Upper lobe of right lung (tissue), 1 donor: ENCODE measurements at regions not wholly inside any gene's neighbourhood (a gene's known extent, or its start where the extent isn't known, plus 50 kb on each side); places are given as distances from the start of the nearest gene placed in this dataset.

Experiments
- ATAC-seq: fragments of 200-7000 bp; cut with Tn5 transposase; one replicate; pipeline ENCODE4 v1.9.1; 2020; ENCODE audit warnings: mild to moderate bottlenecking, moderate library complexity
- DNase-seq: peaks from one replicate; pipeline ENCODE4 v3.0.0-alpha.2; 2020
- H3K27ac ChIP-seq: fragments of 200-600 bp; one replicate; pipeline ENCODE4 v1.8.0; 2022
- H3K27me3 ChIP-seq: fragments of 200-600 bp; one replicate; pipeline ENCODE4 v1.8.0; 2022; ENCODE audit warnings: mild to moderate bottlenecking
- H3K36me3 ChIP-seq: fragments of 200-600 bp; one replicate; pipeline ENCODE4 v1.8.0; 2022
- H3K4me1 ChIP-seq: fragments of 200-600 bp; one replicate; pipeline ENCODE4 v1.8.0; 2022
- H3K4me3 ChIP-seq: fragments of 200-600 bp; one replicate; pipeline ENCODE4 v1.8.0; 2022; ENCODE audit warnings: mild to moderate bottlenecking
- H3K9me3 ChIP-seq: fragments of 200-600 bp; one replicate; pipeline ENCODE4 v1.8.0; 2022
- CTCF ChIP-seq: fragments of 200-600 bp; IDR thresholded peaks from one replicate; pipeline ENCODE4 v1.8.0; 2022; ENCODE audit warnings: antibody characterized with exemption
- intact Hi-C: fragments of 100-400 bp; cut with DNase I; formaldehyde crosslinking; loops from one replicate; pipeline ENCODE4 v1.11.0; 2022
- donor health status: DM: no; HTN: yes; CAD: no; lungs with severe emphysema.

- no peak overlapping the region for H3K27ac ChIP-seq
- ATAC-seq: no peak
- no peak for DNase-seq
- H3K9me3 ChIP-seq: no peaks in the 10 kb centered on the region
- H3K4me1 ChIP-seq: peaks cover 3% of the 10 kb centered on the region
- H3K27me3 ChIP-seq: no peaks in the 10 kb centered on the region
- no peak overlapping the region for H3K4me3 ChIP-seq
- intact Hi-C loops: no loop called here
- H3K36me3 ChIP-seq: no peaks in the 10 kb centered on the region
- TF ChIP-seq CTCF: no peak
Measured at GRCh38 chr1:193589597-193590040, 403.2 kb upstream of the B3GALT2 start.

GRCh38 chr1:193588311-193589082, 402.1 kb upstream of the B3GALT2 start:
- H3K4me1 ChIP-seq: peaks cover 3% of the 10 kb centered on the region
- ATAC-seq (no peak), DNase-seq (no peak)
- H3K27ac ChIP-seq: no peak overlapping the region
- no peaks in the 10 kb centered on the region for H3K27me3 ChIP-seq
- no peaks in the 10 kb centered on the region for H3K9me3 ChIP-seq
- no peaks in the 10 kb centered on the region for H3K36me3 ChIP-seq
- TF ChIP-seq CTCF: no peak
- intact Hi-C loops: no loop called here
- no peak overlapping the region for H3K4me3 ChIP-seq

GRCh38 chr1:193584731-193585239, 398.4 kb upstream of the B3GALT2 start:
- no peak for ATAC-seq
- DNase-seq: no peak
- Histone ChIP-seq H3K4me3 (no peak overlapping the region), H3K36me3 (no peaks in the 10 kb centered on the region), H3K4me1 (no peaks in the 10 kb centered on the region), H3K27ac (no peak overlapping the region), H3K27me3 (no peaks in the 10 kb centered on the region), H3K9me3 (no peaks in the 10 kb centered on the region)
- intact Hi-C loops: no loop called here
- TF ChIP-seq CTCF: no peak

GRCh38 chr1:193581341-193581740, 394.9 kb upstream of the B3GALT2 start:
- no peaks in the 10 kb centered on the region for H3K27me3 ChIP-seq
- ATAC-seq (no peak), DNase-seq (no peak)
- no peaks in the 10 kb centered on the region for H3K4me1 ChIP-seq
- H3K36me3 ChIP-seq: no peaks in the 10 kb centered on the region
- no peak overlapping the region for H3K4me3 ChIP-seq
- no peak for TF ChIP-seq CTCF
- intact Hi-C loops: no loop called here
- no peaks in the 10 kb centered on the region for H3K9me3 ChIP-seq
- H3K27ac ChIP-seq: no peak overlapping the region

GRCh38 chr1:193580419-193580818, 394.0 kb upstream of the B3GALT2 start:
- Histone ChIP-seq H3K4me1 (no peaks in the 10 kb centered on the region), H3K9me3 (no peaks in the 10 kb centered on the region), H3K4me3 (no peak overlapping the region), H3K36me3 (no peaks in the 10 kb centered on the region), H3K27me3 (no peaks in the 10 kb centered on the region), H3K27ac (no peak overlapping the region)
- DNase-seq (no peak), ATAC-seq (no peak)
- no peak for TF ChIP-seq CTCF
- intact Hi-C loops: no loop called here
